GM12892 (cell line): ENCODE measurements at regions not wholly inside any gene's neighbourhood (a gene's known extent, or its start where the extent isn't known, plus 50 kb on each side); places are given as distances from the start of the nearest gene placed in this dataset.
"Not testable (repeated sequence)": the region's sequence is repeated elsewhere in the genome, so short reads cannot be mapped to it uniquely, and the experiment has no call there.

Source experiments
- DNase-seq: peaks from one replicate; pipeline ENCODE4 v3.0.0; 2011; ENCODE audit not compliant: insufficient read length
- FAIRE-seq: peaks from 2 replicates; lab custom pipeline; 2011; peaks lifted over from hg19 to GRCh38; lab: Jason Lieb, UNC
- POLR2A ChIP-seq: IDR thresholded peaks from 2 replicates; pipeline ENCODE4 v1.6.1; 2011; ENCODE audit warnings: low read depth, low read length, control low read depth
- POLR2AphosphoS5 ChIP-seq: IDR thresholded peaks from 2 replicates; pipeline ENCODE4 v1.6.1; 2011; ENCODE audit warnings: low read depth, low read length, control low read depth
- TAF1 ChIP-seq: IDR thresholded peaks from 2 replicates; pipeline ENCODE4 v1.6.1; 2011; ENCODE audit warnings: low read depth, mild to moderate bottlenecking, control low read depth, low read length, borderline replicate concordance

GRCh38 chr2:81403508-81403907 is 1099.0 kb upstream of the LRRTM1 start:
- DNase-seq (no peak), FAIRE-seq (no peak)
- TF ChIP-seq POLR2AphosphoS5 = no peak
- TF ChIP-seq POLR2A = no peak
- TF ChIP-seq TAF1 = no peak

GRCh38 chr2:81396417-81397019 is 1092.0 kb upstream of the LRRTM1 start:
- DNase-seq = no peak
- no peak for TF ChIP-seq POLR2A
- no peak for TF ChIP-seq TAF1
- no peak for TF ChIP-seq POLR2AphosphoS5
- no peak for FAIRE-seq

- FAIRE-seq = no peak
- no peak for DNase-seq
- no peak for TF ChIP-seq POLR2A
- TF ChIP-seq POLR2AphosphoS5 = no peak
- TF ChIP-seq TAF1 = no peak
Measured at GRCh38 chr2:81395746-81396145, 1091.2 kb upstream of the LRRTM1 start.

GRCh38 chr2:81389203-81389602 is 1084.7 kb upstream of the LRRTM1 start:
- no peak for TF ChIP-seq TAF1
- no peak for TF ChIP-seq POLR2AphosphoS5
- no peak for TF ChIP-seq POLR2A
- DNase-seq (no peak), FAIRE-seq (no peak)

GRCh38 chr2:81363800-81364199 is 1059.2 kb upstream of the LRRTM1 start:
- FAIRE-seq = no peak
- TF ChIP-seq POLR2A = no peak
- no peak for TF ChIP-seq TAF1
- no peak for TF ChIP-seq POLR2AphosphoS5
- DNase-seq = no peak

GRCh38 chr2:81362468-81362867 is 1057.9 kb upstream of the LRRTM1 start:
- not testable (repeated sequence) for FAIRE-seq, DNase-seq

- TF ChIP-seq TAF1 (no peak), POLR2AphosphoS5 (no peak), POLR2A (no peak)
- DNase-seq (no peak), FAIRE-seq (no peak)
Measured at GRCh38 chr2:81355436-81355835, 1050.9 kb upstream of the LRRTM1 start.

- no peak for DNase-seq
- TF ChIP-seq POLR2A (no peak), POLR2AphosphoS5 (no peak)
- FAIRE-seq = no peak
Measured at GRCh38 chr2:81334046-81334445, 1029.5 kb upstream of the LRRTM1 start.

GRCh38 chr2:81328968-81329367 is 1024.4 kb upstream of the LRRTM1 start:
- FAIRE-seq (no peak), DNase-seq (no peak)
- TF ChIP-seq TAF1 (no peak), POLR2A (no peak)

- TF ChIP-seq POLR2AphosphoS5 (no peak), POLR2A (no peak), TAF1 (no peak)
- no peak for FAIRE-seq
- DNase-seq = no peak
Measured at GRCh38 chr2:81327911-81328310, 1023.4 kb upstream of the LRRTM1 start.

- TF ChIP-seq POLR2AphosphoS5 (no peak), POLR2A (no peak), TAF1 (no peak)
- DNase-seq = no peak
- no peak for FAIRE-seq
Measured at GRCh38 chr2:81324046-81324445, 1019.5 kb upstream of the LRRTM1 start.

- FAIRE-seq (no peak), DNase-seq (no peak)
- TF ChIP-seq POLR2AphosphoS5 = no peak
- no peak for TF ChIP-seq POLR2A
- TF ChIP-seq TAF1 = no peak
Measured at GRCh38 chr2:81304154-81304830, 999.7 kb upstream of the LRRTM1 start.
